Adrenal gland (tissue), 9 donors: ENCODE measurements at regions not wholly inside any gene's neighbourhood (a gene's known extent, or its start where the extent isn't known, plus 50 kb on each side); places are given as distances from the start of the nearest gene placed in this dataset.
"Not testable (repeated sequence)": the region's sequence is repeated elsewhere in the genome, so short reads cannot be mapped to it uniquely, and the experiment has no call there.

Experiments
- DNase-seq, 7 donors: peaks; one replicate each; pipeline ENCODE4 v3.0.0-alpha.2; 2019 to 2020
- H3K27ac ChIP-seq, 5 donors: fragments of 200-600 bp; sonication (generic) in 4 of 5; 1 replicate in 3 of 5; 2 replicates in 2 of 5; pipeline versions ENCODE4 v1.5.1 to v1.8.0; 2016 to 2020; ENCODE audit warnings: mild to moderate bottlenecking in 1 of 5
- H3K27me3 ChIP-seq: fragments of 200-600 bp; 2 replicates; pipeline ENCODE4 v1.8.0; 2021
- H3K36me3 ChIP-seq, 2 donors: fragments of 200-600 bp; replicated peaks in 1 of 2; 1 replicate in 1 of 2; 2 replicates in 1 of 2; pipeline versions ENCODE4 v1.5.1 to v1.8.0; 2018 to 2022
- H3K4me1 ChIP-seq, 2 donors: fragments of 200-600 bp; replicated peaks in 1 of 2; 1 replicate in 1 of 2; 2 replicates in 1 of 2; pipeline versions ENCODE4 v1.5.1 to v1.8.0; 2018 to 2021
- H3K4me3 ChIP-seq, 4 donors: fragments of 200-600 bp; sonication (generic) in 3 of 4; one replicate each; pipeline ENCODE4 v1.5.1; 2016 to 2018
- H3K9me3 ChIP-seq, 3 donors: fragments of 200-600 bp; sonication (generic) in 1 of 3; replicated peaks in 1 of 3; 1 replicate in 2 of 3; 2 replicates in 1 of 3; pipeline versions ENCODE4 v1.5.1 to v1.8.0; 2016 to 2021
- CTCF ChIP-seq, 6 experiments: fragments of 450-650 bp in 4 of 6; fragments of 200-600 bp in 2 of 6; sonication (generic) in 1 of 6; IDR thresholded peaks; 1 replicate in 5 of 6; 2 replicates in 1 of 6; pipeline versions ENCODE4 v1.5.1 to v1.8.0; 2016 to 2021; ENCODE audit warnings: antibody characterized with exemption in 6 of 6, mild to moderate bottlenecking in 2 of 6, moderate library complexity in 1 of 6
- POLR2A ChIP-seq, 2 donors: fragments of 450-650 bp; IDR thresholded peaks; one replicate each; pipeline ENCODE4 v1.6.1; 2017; ENCODE audit warnings: antibody characterized with exemption in 2 of 2, mild to moderate bottlenecking in 2 of 2, moderate library complexity in 1 of 2
- WGBS, 4 donors: extraction: QIAGEN DNeasy Blood & Tissue Kit in 2 of 4; methylation state at CpG; one replicate each; pipeline versions ENCODE4 v1.1.5 to v1.1.7; 2013 to 2017; 5-methylcytosine and 5-hydroxymethylcytosine counted together
- intact Hi-C, 2 donors: fragments of 100-400 bp; cut with DNase I; formaldehyde crosslinking; loops; one replicate each; pipeline versions ENCODE4 v1.14.1 to v1.15.0; 2022 to 2023
- donor health status: healthy with polysubstance abuse.
- donor health status: Bipolar disorder and iron deficiency.
- donor health status: DM: yes; HTN: yes; CAD: no.
- donor health status: DM: no; HTN: no; CAD: no.
- donor health status: DM: no; HTN: no; CAD: no.

DNA sequence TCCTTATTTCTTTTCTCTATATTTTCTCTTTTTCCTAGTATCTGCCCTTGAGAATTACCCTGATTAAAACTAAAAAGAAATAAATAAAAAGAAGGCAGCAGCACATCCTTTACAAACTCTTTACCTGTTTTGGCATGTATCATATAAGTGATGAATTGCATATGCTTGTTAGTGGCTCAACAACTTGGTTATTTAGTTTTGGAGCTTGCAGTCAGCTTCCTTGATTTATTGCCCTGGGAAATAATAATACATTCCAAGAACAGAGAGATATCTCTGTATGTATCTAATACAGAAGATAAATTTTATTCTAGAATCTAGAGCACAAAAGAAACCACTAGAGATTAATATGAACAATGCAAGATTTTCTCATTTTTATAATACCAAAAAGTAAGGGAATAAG, 139.8 kb upstream of the ZC3H15 start:
- DNase-seq, result no peak
- Histone ChIP-seq H3K4me1 (peaks cover 0 to 24% of the 10 kb centered on the region in 2 donors), H3K36me3 (no peaks in the 10 kb centered on the region), H3K27ac (no peak overlapping the region), H3K4me3 (no peak overlapping the region), H3K27me3 (no peaks in the 10 kb centered on the region), H3K9me3 (no peaks in the 10 kb centered on the region)
- TF ChIP-seq POLR2A (IDR thresholded peaks at IDR 0.05), result no peak
- no peak for TF ChIP-seq CTCF (IDR thresholded peaks at IDR 0.05)
- intact Hi-C loops, result no loop called here

GRCh38 chr2:186347472-186347871, 138.6 kb upstream of the ZC3H15 start:
- no peak overlapping the region for H3K27ac ChIP-seq
- H3K36me3 ChIP-seq, result no peaks in the 10 kb centered on the region
- intact Hi-C loops, result no loop called here
- no peak for TF ChIP-seq CTCF (IDR thresholded peaks at IDR 0.05)
- no peak for TF ChIP-seq POLR2A (IDR thresholded peaks at IDR 0.05)
- H3K4me1 ChIP-seq, result peaks cover 0 to 24% of the 10 kb centered on the region in 2 donors
- H3K4me3 ChIP-seq, result no peak overlapping the region
- DNase-seq, result no peak
- H3K27me3 ChIP-seq, result no peaks in the 10 kb centered on the region
- H3K9me3 ChIP-seq, result no peaks in the 10 kb centered on the region

DNA sequence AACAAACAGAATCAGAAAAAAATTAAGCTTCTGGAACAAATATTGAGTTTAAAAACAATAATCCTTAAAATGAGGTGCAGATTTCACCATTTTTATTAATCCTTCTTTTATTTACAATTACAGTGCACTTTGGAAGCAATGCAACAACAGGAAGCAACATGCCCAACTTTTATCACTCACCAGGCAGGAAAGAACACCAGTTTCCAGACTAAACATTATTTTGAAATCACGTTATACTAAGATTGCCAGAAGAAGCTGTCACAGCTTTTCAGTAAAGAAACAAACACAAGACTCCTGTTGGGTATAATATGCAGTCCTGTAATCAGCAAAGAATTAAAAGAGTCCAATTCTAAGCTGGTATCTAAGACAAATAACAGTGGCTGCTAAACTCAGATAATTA, 137.9 kb upstream of the ZC3H15 start:
- DNase-seq, result no peak
- no peak for TF ChIP-seq POLR2A (IDR thresholded peaks at IDR 0.05)
- TF ChIP-seq CTCF (IDR thresholded peaks at IDR 0.05), result no peak
- intact Hi-C loops, result no loop called here
- H3K9me3 ChIP-seq, result no peaks in the 10 kb centered on the region
- WGBS, 4 donors, result 18 to 56% (median 33%) methylated on average over 1 of the region's 1 CpG
- H3K4me1 ChIP-seq, result peaks cover 0 to 24% of the 10 kb centered on the region in 2 donors
- H3K27me3 ChIP-seq, result no peaks in the 10 kb centered on the region
- H3K4me3 ChIP-seq, result no peak overlapping the region
- no peaks in the 10 kb centered on the region for H3K36me3 ChIP-seq
- no peak overlapping the region for H3K27ac ChIP-seq

DNA sequence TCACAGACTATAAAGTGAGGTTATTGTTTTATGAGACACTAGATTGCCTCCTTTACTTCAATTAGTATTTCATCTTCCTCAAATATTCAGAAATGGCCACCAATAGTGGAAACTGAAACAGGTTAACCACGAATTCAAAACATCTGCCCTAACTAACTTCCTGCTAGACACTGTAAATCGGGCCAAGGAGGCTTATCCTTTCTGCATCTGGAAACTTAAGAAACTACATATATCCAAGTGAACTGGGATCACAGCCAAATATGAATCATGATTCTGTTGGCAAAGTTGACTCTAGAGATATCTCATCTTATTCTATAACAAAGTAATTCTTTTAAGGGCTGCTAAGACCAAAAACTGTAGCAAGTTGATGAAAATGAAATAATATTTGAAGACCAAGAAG, 136.6 kb upstream of the ZC3H15 start:
- DNase-seq, result peak in 1 of 7 donors; percentile 2
- H3K27me3 ChIP-seq, result no peaks in the 10 kb centered on the region

DNA sequence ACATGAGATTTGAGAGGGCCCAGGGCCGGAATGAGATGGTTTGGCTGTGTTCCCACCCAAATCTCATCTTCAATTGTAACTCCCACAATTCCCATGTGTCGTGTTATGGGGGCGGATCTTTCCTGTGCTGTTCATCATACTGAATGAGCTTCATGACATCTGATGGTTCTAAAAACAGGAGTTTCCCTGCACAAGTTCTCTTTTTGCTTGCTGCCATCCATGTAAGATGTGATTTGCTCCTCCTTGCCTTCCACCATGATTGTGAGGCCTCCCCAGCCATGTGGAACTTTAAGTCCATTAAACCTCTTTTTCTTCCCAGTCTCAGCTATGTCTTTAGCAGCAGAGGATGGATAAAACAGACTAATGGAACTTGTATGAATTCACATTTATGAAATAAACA, 131.9 kb upstream of the ZC3H15 start:
- 91 to 93% (median 93%) methylated on average over 3 of the region's 3 CpGs for WGBS, 4 donors
- intact Hi-C loops, H3K4me1 ChIP-seq, H3K9me3 ChIP-seq, H3K36me3 ChIP-seq, H3K4me3 ChIP-seq, DNase-seq, H3K27me3 ChIP-seq, H3K27ac ChIP-seq: not testable (repeated sequence)

More for the DNA sequence above, 136.6 kb upstream of the ZC3H15 start:
- H3K9me3 ChIP-seq, result no peaks in the 10 kb centered on the region
- WGBS, 4 donors, result 20 to 34% (median 24%) methylated on average over 2 of the region's 2 CpGs
- TF ChIP-seq POLR2A (IDR thresholded peaks at IDR 0.05), result no peak
- no peak for TF ChIP-seq CTCF (IDR thresholded peaks at IDR 0.05)
- peaks cover 0 to 24% of the 10 kb centered on the region in 2 donors for H3K4me1 ChIP-seq
- H3K36me3 ChIP-seq, result no peaks in the 10 kb centered on the region
- no peak overlapping the region for H3K27ac ChIP-seq
- H3K4me3 ChIP-seq, result no peak overlapping the region
- intact Hi-C loops, result no loop called here
